PC-3 (cell line): ENCODE measurements at regions not wholly inside any gene's neighbourhood (a gene's known extent, or its start where the extent isn't known, plus 50 kb on each side); places are given as distances from the start of the nearest gene placed in this dataset.
"Not testable (repeated sequence)": the region's sequence is repeated elsewhere in the genome, so short reads cannot be mapped to it uniquely, and the experiment has no call there.

Experiments used
- ATAC-seq: fragments of 200-7000 bp; cut with Tn5 transposase; 2 replicates; pipeline ENCODE4 v1.9.1; 2020; ENCODE audit warnings: mild to moderate bottlenecking, moderate library complexity
- BruUV-seq: library from RNA; stranded (reverse); fragments of 400-500 nt; replicated peaks from 2 replicates; lab custom pipeline; 2021; lab: Mats Ljungman, UMichigan
- CTCF ChIA-PET: fragments of 300-600 bp; sonication (Branson Sonifier 250); formaldehyde crosslinking; loops from one replicate; lab custom pipeline; 2022; ENCODE audit warnings: antibody characterized with exemption; lab: Charles Lee
- POLR2A ChIA-PET: fragments of 300-600 bp; sonication (Branson Sonifier 250); formaldehyde crosslinking; loops from one replicate; lab custom pipeline; 2022; ENCODE audit warnings: antibody characterized with exemption; ENCODE audit not compliant: unreplicated experiment; lab: Charles Lee
- DNase-seq: peaks from one replicate; pipeline ENCODE4 v3.0.0-alpha.2; 2015
- H2AFZ ChIP-seq: fragments of 300-600 bp; sonication (generic); 2 replicates; pipeline ENCODE4 v1.6.0; 2016; ENCODE audit warnings: antibody characterized with exemption, low read length
- H3F3A ChIP-seq: fragments of 300-600 bp; sonication (generic); one replicate; pipeline ENCODE4 v1.6.0; 2017; ENCODE audit warnings: antibody characterized with exemption, low read length, control low read depth, mild to moderate bottlenecking; ENCODE audit not compliant: unreplicated experiment
- H3K27ac ChIP-seq: fragments of 300-600 bp; sonication (generic); 2 replicates; pipeline ENCODE4 v1.5.1; 2016; ENCODE audit warnings: mild to moderate bottlenecking, low read length
- H3K27me3 ChIP-seq: fragments of 300-600 bp; sonication (generic); 2 replicates; pipeline ENCODE4 v1.6.1; 2016; ENCODE audit warnings: low read length, mixed read lengths
- H3K36me3 ChIP-seq: fragments of 300-600 bp; sonication (generic); 2 replicates; pipeline ENCODE4 v1.6.1; 2016; ENCODE audit warnings: low read depth, mixed run types, low read length, mixed read lengths
- H3K4me1 ChIP-seq: fragments of 300-600 bp; sonication (generic); 2 replicates; pipeline ENCODE4 v1.5.1; 2016; ENCODE audit warnings: low read length; ENCODE audit not compliant: insufficient read depth
- H3K4me2 ChIP-seq: fragments of 300-600 bp; sonication (generic); 2 replicates; pipeline ENCODE4 v1.6.0; 2016; ENCODE audit warnings: low read length
- H3K4me3 ChIP-seq: fragments of 300-600 bp; sonication (generic); 2 replicates; pipeline ENCODE4 v1.5.1; 2016; ENCODE audit warnings: mild to moderate bottlenecking, low read length, mixed read lengths
- H3K79me2 ChIP-seq: fragments of 300-600 bp; sonication (generic); 2 replicates; pipeline ENCODE4 v1.6.1; 2017; ENCODE audit warnings: low read length, mixed read lengths
- H3K9ac ChIP-seq: fragments of 300-600 bp; sonication (generic); 2 replicates; pipeline ENCODE4 v1.6.0; 2016; ENCODE audit warnings: mild to moderate bottlenecking, low read length
- H3K9me2 ChIP-seq: fragments of 300-600 bp; sonication (generic); replicated peaks from 2 replicates; pipeline ENCODE4 v1.6.1; 2016; ENCODE audit warnings: mixed run types, low read length, mixed read lengths
- H3K9me3 ChIP-seq: fragments of 300-600 bp; sonication (generic); 2 replicates; pipeline ENCODE4 v1.6.1; 2016; ENCODE audit warnings: low read length, mixed read lengths
- H4K20me1 ChIP-seq: fragments of 300-600 bp; sonication (generic); 2 replicates; pipeline ENCODE4 v1.6.1; 2016; ENCODE audit warnings: low read length, mixed read lengths
- CTCF ChIP-seq: fragments of 300-600 bp; sonication (generic); conservative IDR thresholded peaks from 2 replicates; pipeline ENCODE4 v1.5.1; 2017; ENCODE audit warnings: antibody characterized with exemption, low read depth, mild to moderate bottlenecking, low read length
- EZH2 ChIP-seq: fragments of 300-600 bp; sonication (generic); IDR thresholded peaks from one replicate; pipeline ENCODE4 v1.6.1; 2017; ENCODE audit warnings: antibody characterized with exemption, mild to moderate bottlenecking, low read length; ENCODE audit not compliant: unreplicated experiment
- EZH2phosphoT487 ChIP-seq: fragments of 300-600 bp; sonication (generic); IDR thresholded peaks from 2 replicates; pipeline ENCODE4 v1.6.1; 2018; ENCODE audit warnings: mild to moderate bottlenecking, antibody characterized with exemption, low read length, borderline replicate concordance
- intact Hi-C: fragments of 100-400 bp; cut with micrococcal nuclease; formaldehyde crosslinking; loops from 2 replicates; pipeline ENCODE4 v1.9.0; 2023

DNA sequence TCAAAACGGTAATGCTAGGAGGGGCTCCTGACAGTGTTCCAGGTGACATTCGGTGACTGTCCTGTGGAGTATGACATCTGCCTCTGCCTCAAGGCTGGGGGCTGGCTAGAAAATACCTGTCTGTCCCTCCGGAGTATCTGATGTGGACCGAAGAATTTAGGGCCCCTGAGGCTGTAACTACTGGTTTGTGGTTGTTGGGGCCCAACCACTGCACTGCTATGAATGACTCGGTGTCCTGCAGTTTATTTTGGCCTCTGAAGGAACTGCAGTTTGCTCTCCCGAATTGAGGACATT, 198.9 kb upstream of the CAND1 start:
- Histone ChIP-seq H3K4me3 (peak overlapping the region; percentile 79), H3K4me2 (peak overlapping the region; percentile 98), H3K27ac (no peak overlapping the region), H3K27me3 (no peaks in the 10 kb centered on the region), H3K9me2 (no peaks in the 10 kb centered on the region), H4K20me1 (no peaks in the 10 kb centered on the region), H3F3A (no peaks in the 10 kb centered on the region), H3K9ac (peak overlapping the region; percentile 62; the same call in 1 of the 2 replicates), H3K9me3 (no peaks in the 10 kb centered on the region), H3K4me1 (peaks cover 23% of the 10 kb centered on the region), H2AFZ (peak overlapping the region; percentile 89), H3K36me3 (no peaks in the 10 kb centered on the region), H3K79me2 (peaks cover 12% of the 10 kb centered on the region)
- CTCF ChIA-PET: no interaction called here
- DNase-seq (no peak), ATAC-seq (no peak)
- BruUV-seq: no TSS peak
- no peak for TF ChIP-seq EZH2
- TF ChIP-seq CTCF: no peak
- no peak for TF ChIP-seq EZH2phosphoT487
- POLR2A ChIA-PET: no interaction called here
- intact Hi-C loops: loop anchor here (2.0 kb wide), 1 partner anchor 151 kb away; no protein-coding TSS in a partner anchor

DNA sequence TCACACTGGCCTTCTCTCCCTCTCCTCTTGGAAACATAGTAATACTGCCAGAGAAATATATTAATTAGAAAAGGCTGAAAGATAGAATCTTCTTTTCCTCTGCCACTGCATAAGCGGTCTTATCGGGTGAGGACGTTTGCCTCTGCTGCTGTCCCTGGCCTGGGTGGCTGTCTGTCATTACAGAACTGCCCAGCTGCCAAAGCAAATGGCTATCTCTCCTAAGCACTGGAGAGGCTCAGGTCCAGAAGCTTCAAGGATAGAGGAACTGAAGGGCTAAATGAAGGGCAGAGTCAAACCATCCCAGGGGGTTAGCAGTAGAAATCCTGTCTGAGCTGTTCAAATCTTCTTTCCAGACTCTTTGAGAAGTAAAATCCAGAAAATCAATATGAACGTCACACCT, 198.6 kb upstream of the CAND1 start:
- Histone ChIP-seq H3K9ac (no peak overlapping the region), H3K4me2 (peak overlapping the region; percentile 98), H3K9me3 (no peaks in the 10 kb centered on the region), H3K4me3 (peak overlapping the region; percentile 79; the same call in 1 of the 2 replicates), H4K20me1 (no peaks in the 10 kb centered on the region), H2AFZ (no peak overlapping the region), H3K27ac (no peak overlapping the region), H3K36me3 (no peaks in the 10 kb centered on the region), H3K9me2 (no peaks in the 10 kb centered on the region), H3K27me3 (no peaks in the 10 kb centered on the region), H3K4me1 (peaks cover 23% of the 10 kb centered on the region), H3F3A (no peaks in the 10 kb centered on the region), H3K79me2 (peaks cover 12% of the 10 kb centered on the region)
- DNase-seq: no peak
- ATAC-seq: no peak
- intact Hi-C loops: loop anchor here (2.0 kb wide), 1 partner anchor 150 kb away; no protein-coding TSS in a partner anchor
- no TSS peak for BruUV-seq
- POLR2A ChIA-PET: no interaction called here
- TF ChIP-seq EZH2 (no peak), EZH2phosphoT487 (no peak), CTCF (no peak)
- CTCF ChIA-PET: no interaction called here

- H4K20me1 ChIP-seq, H3K4me3 ChIP-seq, H3K36me3 ChIP-seq, H3K4me2 ChIP-seq, H3F3A ChIP-seq, BruUV-seq, ATAC-seq, H3K27ac ChIP-seq, POLR2A ChIA-PET, H2AFZ ChIP-seq, H3K79me2 ChIP-seq, H3K9ac ChIP-seq, H3K27me3 ChIP-seq, H3K9me2 ChIP-seq, DNase-seq, H3K9me3 ChIP-seq, intact Hi-C loops, CTCF ChIA-PET: not testable (repeated sequence)
- peaks cover 24% of the 10 kb centered on the region for H3K4me1 ChIP-seq
Observed at GRCh38 chr12:67072281-67072680, 196.9 kb upstream of the CAND1 start.
